GM18498 (cell line): ENCODE measurements at regions not wholly inside any gene's neighbourhood (a gene's known extent, or its start where the extent isn't known, plus 50 kb on each side); places are given as distances from the start of the nearest gene placed in this dataset.
"Not testable (repeated sequence)": the region's sequence is repeated elsewhere in the genome, so short reads cannot be mapped to it uniquely, and the experiment has no call there.

Source experiments
- ATAC-seq: cut with Tn5 transposase; IDR thresholded peaks from one replicate; pipeline ENCODE4 v1.9.1; 2021; ENCODE audit warnings: mild to moderate bottlenecking, moderate library complexity; ENCODE audit not compliant: unreplicated experiment

DNA sequence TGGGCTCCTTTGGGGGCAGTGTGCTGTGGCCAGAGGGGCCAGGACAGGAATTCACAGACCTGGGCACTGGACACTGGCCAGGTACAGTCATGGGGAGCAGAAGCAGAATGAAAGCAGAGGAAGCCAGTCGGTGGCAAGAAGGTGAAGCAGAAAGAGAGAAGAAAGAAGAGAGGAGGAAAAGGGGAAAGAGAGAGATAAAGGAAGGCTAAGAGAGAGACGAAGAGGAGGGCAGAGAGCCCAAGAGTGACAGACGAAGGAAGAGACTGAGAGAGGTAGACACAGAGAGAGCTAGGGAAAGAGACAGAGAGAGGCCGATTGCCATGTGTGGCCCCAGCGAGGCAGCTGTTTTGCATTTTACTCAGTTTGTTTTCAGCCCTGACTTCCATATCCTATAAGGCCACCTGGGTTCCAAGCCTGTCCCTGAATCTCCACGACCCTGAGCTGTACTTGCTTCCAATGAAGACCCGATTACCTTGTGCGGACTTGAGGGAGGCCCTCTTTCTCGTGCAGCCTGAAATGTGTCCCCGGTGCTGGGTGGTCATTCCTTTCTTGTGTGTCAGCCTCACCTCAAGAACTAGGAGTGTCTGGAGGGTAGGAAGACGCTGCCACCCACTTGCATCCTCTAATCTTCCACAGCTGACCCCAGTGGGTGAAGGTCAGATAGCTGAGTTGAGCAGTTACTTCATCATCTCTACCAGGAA lies 73.9 kb downstream of the LSM3 start:
- ATAC-seq = no peak

GRCh38 chr3:14253022-14253706 lies 74.5 kb downstream of the LSM3 start:
- ATAC-seq = no peak

DNA sequence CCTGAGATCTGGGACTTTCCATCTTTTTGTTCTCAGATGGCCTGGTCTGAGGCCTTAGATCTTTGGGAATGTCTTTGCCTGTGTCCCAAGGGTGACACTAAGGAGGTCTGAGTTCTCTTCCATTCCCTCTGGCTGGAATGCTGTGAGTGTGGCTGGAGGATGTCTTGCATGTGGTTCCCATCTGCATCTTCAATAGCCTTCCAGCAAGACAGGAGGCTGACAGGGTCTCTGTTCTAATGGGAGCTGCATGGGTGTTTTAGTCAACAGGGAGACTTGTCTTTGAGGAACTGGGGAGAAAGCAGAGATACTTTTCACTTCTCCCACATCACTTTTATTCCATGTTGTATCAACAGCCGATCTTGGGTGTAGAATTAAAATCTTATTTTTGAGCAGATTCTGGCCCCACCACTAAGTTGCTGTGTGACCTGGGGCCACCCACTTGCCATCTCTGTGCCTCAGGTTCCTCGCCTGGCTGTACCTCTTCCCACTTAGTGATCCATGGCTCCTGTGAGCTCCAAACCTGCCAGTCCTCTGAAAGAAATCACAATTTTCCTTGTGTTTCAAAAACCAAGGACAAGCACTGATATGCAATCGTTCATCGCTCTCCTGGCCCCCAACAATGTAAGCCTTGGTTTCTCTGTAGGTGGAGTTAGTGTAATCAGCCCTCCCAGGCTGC lies 75.2 kb downstream of the LSM3 start:
- no peak for ATAC-seq

- ATAC-seq = no peak
These were observed 76.4 kb downstream of the LSM3 start for GRCh38 chr3:14254812-14255702.

DNA sequence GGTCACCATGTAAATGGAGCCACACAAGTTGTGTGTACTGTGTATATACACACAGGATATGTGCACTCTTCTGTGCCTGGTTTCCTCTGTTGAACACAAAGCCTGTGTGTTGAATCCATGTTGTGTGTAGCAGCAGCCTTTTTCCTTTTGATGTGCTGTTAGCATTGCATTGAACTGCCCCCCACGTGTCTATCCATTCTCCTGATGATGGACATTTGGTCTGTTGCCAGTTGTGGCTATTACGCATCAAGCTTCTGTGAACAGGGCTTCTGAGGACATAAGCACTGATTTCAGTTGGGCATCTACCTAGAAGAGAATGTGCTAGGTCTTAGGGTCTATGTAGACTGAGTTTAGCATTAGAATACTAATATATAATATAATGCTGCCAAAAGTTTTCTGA lies 77.4 kb downstream of the LSM3 start:
- ATAC-seq = no peak

DNA sequence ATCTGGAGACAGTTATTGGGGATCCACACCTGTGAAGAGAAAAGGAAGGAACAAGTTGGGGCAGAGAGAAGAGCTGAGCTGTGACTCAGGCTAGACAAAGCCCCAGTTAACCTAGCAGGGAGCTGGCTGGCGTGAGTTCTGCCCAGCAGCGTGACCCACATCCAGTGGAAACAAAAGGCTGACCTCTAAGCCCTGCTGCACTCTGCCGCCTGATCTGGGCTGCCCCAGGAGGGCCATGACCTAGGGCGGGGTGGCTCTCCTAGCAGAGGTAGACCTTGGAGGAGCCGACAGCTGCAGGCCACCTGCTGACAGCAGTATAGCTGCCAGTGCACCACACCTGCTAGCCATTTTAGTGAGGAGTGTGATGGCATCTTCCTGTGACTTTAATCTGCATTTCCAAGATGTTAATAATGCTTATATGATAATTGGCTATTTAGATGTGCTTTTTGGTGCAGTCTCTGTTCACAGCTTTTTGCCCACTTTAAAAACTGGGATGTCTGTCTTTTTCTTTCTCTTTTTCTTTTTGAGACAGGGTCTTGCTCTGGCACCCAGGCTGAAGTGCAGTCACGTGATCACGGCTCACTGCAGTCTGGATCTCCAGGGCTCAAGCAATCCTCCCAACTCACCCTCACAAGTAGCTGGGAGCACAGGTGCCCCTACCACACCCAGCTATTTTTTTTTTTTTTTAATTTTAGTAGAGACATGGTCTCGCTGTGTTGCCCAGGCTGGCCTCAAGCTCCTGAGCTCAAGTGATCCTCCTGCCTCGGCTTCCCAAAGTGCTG lies 78.1 kb downstream of the LSM3 start:
- ATAC-seq = no peak

DNA sequence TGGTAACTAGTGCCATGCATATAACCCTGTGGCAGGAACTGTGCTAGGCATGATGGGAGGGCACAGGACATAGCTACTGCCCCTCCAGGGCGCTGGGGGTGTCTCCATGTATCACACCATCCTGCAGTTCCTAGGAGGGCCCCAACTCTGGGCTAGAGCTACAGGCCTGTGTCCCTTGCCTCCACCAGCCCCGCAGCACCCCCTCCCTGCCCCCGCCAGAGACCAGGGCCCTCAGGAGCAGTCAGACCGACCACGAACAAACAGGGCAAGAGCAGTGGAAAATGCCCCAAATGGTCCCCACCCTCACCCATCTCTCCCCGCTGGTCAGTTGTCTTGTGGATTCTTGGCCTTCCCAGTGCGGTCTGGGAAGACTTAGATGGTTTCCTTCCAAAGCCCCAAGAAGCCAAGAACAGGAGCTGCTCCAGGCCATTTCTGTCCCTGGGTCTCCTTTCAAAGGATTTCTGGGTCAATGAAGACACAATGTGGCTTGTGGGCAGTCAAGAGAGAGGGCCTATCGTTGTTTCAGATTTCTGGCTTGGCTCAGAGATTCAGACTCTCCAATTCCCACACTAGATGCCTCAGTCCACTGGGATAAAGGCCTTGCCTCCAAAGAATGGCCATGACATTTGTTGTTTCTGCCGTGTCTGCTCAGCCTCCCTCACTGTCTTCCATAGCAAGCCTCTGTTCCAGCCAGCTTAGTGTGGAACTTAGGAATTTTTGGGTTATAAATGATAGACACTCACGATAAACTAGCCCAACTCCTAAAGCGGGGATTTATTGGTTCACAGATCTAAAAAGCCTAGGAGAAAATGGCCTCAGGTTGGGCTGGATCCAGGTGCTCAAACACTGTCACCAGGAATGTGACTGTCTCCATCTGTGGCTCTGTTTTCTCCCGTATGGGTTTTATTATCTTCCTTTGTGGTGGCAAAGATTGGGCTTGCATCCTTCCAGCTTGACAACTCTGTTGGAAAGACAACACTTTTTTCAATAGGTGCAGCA lies 80.6 kb downstream of the LSM3 start:
- no peak for ATAC-seq

DNA sequence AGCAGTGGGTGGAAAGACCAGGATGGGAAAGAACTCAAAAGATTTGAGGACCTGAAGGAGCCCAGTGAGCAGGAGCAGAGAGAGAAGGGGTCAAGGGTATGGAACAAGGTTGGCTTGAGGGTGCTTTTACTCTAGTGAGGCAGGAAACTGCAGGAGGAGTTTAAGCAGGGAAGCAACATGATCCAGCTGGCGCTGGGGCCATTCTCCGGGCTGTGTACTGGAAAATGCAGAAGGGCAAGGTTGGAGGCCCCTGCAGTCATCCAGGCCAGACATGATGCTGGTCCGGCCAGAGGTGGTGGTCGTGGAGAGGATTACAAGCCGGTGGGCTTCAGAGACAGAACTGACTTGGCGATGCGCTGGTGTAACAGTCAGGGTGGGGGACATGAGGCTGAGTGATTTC lies 81.8 kb downstream of the LSM3 start:
- ATAC-seq = no peak

GRCh38 chr3:14261229-14261628 lies 82.6 kb downstream of the LSM3 start:
- ATAC-seq = no peak

GRCh38 chr3:14262212-14262611 lies 83.6 kb downstream of the LSM3 start:
- ATAC-seq = no peak

- ATAC-seq = no peak
These were observed 84.2 kb downstream of the LSM3 start for GRCh38 chr3:14262867-14263266.

- ATAC-seq = no peak
These were observed 84.8 kb downstream of the LSM3 start for GRCh38 chr3:14263317-14264005.

DNA sequence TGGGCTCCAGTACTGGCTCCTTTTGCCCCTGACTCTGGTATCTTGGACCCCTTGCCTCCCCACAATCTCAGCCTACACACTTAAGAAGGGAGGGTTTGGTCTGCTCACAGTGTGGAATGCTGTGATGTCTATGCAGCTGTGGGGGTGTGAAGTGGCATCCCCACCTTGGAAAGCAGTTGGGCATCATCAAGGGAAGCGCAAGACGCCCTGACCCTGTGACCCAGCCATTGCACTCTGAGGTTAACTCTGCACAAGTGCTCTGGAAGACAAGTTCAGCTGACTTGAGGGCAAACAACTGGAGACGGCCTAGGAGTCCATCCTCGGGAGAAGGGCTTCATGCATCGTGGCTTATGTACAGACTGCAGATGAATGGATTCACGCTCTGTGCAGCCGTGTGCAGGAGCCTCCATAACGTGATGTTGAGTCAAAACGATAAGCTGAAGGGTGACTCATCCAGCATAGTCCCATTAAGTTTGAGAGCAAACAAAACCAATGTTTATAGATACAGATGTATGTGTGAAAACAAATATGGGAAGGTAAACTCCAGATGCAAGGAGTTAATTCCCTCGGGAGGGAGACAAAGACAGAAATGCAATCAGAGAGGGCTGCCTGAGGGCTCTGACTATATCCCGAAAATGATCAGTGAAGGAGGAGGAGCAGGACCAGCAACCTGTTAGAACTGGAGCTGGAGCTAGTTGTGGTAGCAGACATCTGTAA lies 86.8 kb downstream of the LSM3 start:
- ATAC-seq = no peak

- no peak for ATAC-seq
These were observed 87.7 kb downstream of the LSM3 start for GRCh38 chr3:14266361-14266760.

- ATAC-seq = no peak
These were observed 89.4 kb downstream of the LSM3 start for GRCh38 chr3:14267976-14268375.

GRCh38 chr3:14268897-14269296 lies 90.3 kb downstream of the LSM3 start:
- ATAC-seq = no peak

- not testable (repeated sequence) for ATAC-seq
These were observed 93.7 kb downstream of the LSM3 start for GRCh38 chr3:14272041-14272958.
